COR-L47 (cell line): ENCODE measurements at regions not wholly inside any gene's neighbourhood (a gene's known extent, or its start where the extent isn't known, plus 50 kb on each side); places are given as distances from the start of the nearest gene placed in this dataset.

Experiments
- DNase-seq: peaks from one replicate; lab custom pipeline; 2025; lab: John Stamatoyannopoulos, UW

GRCh38 chr7:340979-341694 lies 51.2 kb downstream of the FOXL3 start:
- no peak for DNase-seq

- DNase-seq, result no peak
Observed at GRCh38 chr7:341841-342638, 52.1 kb downstream of the FOXL3 start.

DNA sequence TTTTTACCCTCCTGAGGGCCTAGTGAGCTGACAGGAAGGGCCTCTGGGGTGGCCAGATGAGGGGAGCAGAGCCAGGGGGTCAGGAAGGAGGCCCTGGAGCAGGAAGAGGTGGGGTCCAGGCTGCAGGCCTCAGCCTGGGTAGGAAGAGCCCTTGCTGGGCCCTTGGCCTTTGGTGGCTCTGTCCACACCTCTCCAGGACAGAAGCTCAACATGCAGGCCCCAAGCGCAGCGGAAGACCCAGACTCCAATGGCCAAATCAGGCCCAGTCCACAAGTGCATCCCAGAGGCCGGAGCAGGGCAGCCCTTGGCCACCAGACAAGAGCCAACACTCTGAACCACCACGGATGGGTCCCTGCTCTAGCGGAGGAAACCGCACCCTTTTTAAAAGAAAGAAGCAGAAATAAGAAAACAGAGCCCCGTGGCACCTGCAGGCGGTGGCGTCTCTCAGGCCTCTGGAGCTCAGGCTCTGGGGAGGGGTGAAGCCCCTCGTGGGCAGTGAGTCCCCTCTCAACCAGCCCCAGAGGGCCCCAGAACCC lies 52.8 kb downstream of the FOXL3 start:
- DNase-seq, result no peak

DNA sequence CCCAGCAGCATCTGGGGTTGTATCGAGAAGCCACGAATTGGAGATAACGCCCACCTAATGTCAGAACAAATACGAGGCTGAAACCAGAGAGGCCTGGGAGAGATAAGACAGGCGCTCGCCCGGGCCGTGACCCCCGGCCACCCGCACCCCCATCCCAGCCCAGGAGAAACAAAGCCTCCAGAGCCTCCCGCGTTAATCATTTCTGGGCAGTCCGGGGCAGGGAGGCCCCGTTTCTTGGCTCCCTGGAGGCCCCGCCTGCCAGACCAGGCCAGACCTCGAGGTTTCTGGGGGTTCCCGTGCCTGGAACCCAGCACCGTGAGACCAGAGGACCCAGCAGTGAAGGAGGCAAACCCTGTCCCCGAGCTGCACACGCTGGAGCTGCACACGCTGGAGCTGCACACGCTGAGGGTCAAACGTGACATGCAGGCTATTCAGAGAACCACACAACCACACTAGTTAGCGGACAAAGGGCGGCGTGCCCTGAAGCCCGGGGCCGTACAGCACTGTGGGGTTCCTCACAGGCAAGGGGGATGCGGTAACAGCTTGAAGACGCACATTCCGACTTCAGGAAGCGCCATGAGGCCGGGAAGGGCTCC lies 53.4 kb downstream of the FOXL3 start:
- DNase-seq, result no peak

- no peak for DNase-seq
Observed at GRCh38 chr7:343864-344607, 54.1 kb downstream of the FOXL3 start.

DNA sequence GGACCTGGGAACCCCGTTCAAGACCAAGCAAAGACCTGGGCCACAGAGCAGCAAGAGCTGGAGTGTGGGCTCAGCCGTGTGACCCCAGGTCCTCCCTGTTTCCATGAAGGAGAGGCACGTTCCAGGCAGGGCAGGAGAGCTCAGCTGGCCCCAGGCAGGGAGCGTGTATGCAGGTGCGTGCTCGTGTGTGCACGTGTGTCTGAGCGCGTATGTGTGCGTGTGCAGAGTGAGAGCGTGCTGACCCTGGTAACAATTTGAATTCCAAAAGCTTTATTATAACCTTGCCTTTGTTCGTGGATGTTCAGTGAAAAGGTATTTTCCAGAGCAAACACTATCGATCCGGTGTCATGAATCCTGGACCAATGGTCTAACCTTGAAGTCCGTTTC lies 54.6 kb downstream of the FOXL3 start:
- DNase-seq, result no peak

GRCh38 chr7:346116-346898 lies 56.3 kb downstream of the FOXL3 start:
- DNase-seq, result no peak

DNA sequence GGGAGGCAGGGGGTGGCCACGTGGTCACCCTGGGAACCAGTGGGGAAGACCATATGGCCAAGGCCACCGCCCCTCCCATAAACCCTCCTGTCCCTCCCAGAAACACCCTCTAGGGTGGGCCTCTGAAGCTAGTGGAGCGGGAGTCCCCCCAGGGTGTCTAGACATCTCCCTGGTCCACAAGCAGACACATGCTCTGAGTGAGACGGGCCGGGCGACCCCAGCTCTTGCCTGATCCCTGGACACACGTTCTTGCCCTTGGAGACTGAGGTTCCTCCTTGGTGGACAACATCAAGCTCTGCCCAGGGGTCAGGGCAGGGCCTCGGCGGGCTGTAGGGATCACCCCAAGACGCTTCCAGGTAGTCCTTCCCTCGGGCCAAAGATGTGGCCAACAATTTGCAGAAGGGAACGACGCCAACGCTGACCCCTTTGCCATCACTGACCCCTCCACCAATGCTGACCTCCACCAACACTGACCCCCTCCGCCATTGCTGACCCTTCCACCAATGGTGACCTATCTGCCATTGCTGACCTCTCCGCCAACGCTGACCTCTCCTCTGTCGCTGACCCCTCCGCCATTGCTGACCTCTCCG lies 57.1 kb downstream of the FOXL3 start:
- no peak for DNase-seq

DNA sequence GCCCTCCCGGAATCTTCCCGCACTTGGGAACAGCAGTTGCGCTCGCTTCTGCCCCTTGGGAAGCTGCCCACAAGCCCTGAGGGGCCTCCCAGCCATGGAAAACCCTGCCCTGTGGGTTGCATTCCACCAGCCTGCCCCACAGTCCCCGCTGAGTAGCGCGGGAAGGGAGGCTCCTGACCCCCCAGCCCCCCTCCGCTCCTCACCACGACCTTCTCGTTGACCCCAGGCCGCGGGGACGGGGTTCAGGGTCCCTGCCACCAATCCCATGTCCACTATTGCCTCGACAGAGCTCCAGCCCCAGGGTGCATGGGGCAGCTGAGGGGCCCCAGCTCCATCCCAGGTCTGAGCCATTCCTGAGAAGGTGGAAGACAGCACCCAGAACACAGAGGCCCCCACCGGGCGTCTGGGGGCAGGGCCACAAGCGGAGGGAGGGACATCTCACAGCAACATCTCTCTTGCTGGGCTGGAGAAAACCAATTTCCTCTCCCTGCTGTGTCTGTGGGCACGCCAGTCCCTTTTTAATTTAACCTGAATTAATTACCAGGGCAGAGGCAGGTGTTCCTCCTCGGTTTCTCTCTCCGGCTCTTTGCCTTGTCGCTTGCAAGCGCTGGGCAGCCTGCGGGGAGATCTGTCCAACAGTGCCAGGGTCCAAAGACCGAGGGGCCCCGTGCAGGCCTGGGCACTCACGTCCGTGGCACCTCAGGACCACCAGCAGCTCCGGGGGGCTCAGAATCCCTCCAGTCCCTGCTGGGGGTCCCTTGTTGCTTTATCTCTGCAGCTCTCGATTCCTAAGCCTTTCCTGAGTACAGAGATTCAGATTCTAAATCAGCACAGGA lies 57.9 kb downstream of the FOXL3 start:
- DNase-seq, result peak; percentile 43

DNA sequence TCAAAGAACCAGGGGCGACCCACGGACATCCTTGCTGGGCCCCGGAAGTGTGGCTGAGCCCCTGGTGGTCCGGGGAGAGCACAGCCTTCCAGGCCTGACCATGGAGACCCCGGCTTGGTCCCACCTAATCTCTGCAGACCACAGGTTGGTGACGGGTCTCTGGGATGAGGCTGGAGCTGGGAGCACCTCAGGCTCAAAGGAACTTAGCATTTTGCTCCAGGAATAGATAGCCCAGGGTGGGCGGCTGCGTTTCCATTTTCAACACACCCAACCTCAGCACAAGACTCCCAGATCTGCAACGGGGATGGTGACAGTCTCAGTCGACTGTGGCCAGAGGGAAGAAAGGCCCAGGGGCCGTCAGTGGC lies 58.5 kb downstream of the FOXL3 start:
- no peak for DNase-seq

- DNase-seq, result no peak
Observed at GRCh38 chr7:348962-349743, 59.2 kb downstream of the FOXL3 start.

DNA sequence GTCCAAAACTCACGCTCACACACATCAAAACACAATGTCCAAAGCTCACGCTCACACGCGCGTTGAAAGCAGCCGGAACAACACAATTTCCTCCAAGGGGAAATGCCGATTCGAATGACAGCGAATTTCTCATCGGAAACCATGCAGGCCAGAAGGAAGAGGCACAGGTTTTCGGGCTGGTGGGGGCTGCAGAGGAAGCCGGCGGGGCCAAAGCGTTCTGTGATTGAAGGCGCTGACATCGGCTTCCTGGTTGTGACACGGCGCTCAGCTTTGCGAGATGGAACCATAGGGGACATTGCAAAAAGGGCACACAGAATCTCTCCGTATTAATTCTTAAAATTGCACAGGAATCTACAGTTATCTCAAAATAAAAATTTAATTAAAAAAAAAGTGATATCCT lies 61.3 kb downstream of the FOXL3 start:
- no peak for DNase-seq

- DNase-seq, result no peak
Observed at GRCh38 chr7:351681-352480, 61.9 kb downstream of the FOXL3 start.

DNA sequence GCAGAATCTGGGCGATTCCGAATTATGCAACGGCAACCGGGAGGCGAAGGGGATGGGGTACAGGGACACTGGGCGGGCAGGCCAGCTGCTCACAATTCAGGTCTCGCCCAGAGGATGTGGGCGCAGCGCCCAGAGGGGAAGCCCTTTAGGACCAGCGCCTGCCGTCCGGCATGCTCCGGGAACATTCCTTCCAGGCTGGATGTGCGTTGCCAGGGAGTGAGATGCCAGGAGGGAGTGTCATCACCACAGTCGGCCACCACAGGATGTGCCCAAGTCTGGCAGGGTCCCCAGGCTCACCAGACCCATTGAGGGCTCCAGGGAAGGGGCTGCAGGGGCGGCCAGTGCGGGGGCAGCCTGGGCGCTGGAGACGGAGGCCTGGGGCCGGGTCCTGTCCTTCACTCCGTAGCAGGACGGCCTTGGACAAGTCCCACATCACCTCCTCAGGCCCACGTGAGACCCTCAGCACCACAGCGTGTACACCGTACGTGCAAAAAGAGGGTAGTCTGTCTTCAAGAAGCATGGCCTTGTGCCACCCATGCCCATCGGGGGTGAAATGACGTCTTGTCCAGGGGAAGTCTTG lies 63.9 kb downstream of the FOXL3 start:
- DNase-seq, result no peak

DNA sequence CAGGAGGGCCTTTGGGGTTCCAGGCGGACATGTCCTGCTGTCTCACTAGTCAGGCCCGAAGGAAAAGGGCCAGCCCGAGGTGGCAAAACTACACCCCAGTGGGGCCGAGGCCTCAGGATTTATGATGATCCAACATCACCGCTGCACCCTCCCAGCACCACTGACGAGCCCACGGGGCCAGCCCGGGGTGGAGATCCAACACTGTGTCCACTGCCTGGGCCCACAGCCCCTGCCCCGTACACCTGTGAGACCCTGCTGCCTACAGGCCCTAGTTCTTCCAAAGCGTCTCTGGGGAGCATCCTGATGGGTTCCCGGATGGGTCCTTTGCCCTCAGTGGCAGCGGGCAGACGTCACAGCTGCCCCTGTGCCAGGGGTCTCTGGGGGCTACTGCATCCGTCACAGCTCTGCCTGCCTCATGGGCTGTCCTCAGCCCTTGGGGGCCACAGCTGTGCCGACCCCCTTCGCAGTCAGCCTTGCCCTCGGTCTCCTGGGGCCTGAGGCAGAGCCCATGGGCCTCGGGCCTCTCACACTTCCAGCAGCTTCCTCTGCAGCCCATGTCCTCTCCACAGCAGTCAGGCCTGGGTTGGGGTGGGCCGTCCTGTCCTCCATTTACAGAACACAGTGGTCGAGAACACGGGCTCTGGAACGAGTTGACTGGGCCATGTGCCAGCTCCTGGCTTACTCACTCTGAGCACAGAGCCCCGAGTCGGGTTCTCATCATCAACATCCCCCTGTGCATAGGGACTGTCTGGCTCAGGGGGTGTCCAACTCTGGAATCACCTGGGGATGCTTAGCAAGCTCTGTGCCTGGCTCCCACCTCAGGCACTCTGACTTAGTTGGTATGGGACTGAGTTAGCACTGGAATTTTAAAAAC lies 64.9 kb downstream of the FOXL3 start:
- DNase-seq, result no peak

DNA sequence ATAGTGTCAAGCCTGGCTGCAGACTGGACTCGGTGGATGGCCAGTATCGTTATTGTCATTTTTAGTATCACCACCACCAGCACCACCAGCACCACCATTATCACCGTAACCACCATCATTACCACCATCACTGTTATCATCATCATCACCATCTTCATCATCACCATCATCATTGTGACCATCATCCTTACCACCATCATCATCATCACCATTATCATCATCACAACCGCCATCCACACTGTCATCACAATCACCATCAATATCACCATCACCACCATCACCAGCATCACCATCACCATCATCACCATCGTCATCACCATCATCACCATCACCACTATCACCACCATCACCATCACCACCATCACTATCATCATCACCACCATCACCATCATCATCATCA lies 65.6 kb downstream of the FOXL3 start:
- no peak for DNase-seq

- no peak for DNase-seq
Observed at GRCh38 chr7:356087-356486, 66.1 kb downstream of the FOXL3 start.
